Pancreas (tissue), 10 donors: ENCODE measurements at regions not wholly inside any gene's neighbourhood (a gene's known extent, or its start where the extent isn't known, plus 50 kb on each side); places are given as distances from the start of the nearest gene placed in this dataset.

Experiments used
- ATAC-seq, 4 donors: fragments of 200-7000 bp; cut with Tn5 transposase; one replicate each; pipeline versions ENCODE4 v1.8.0 to v1.9.1; 2020; ENCODE audit warnings: mild to moderate bottlenecking in 4 of 4, moderate library complexity in 4 of 4
- DNase-seq, 6 donors: peaks; one replicate each; pipeline ENCODE4 v3.0.0-alpha.2; 2020
- FAIRE-seq: peaks from 2 replicates; lab custom pipeline; 2012; peaks lifted over from hg19 to GRCh38; lab: Jason Lieb, UNC
- H3K27ac ChIP-seq, 4 donors: fragments of 200-600 bp; sonication (generic); 1 replicate in 3 of 4; 2 replicates in 1 of 4; pipeline versions ENCODE4 v1.5.0 to v1.8.0; 2020
- H3K27me3 ChIP-seq, 4 donors: fragments of 200-600 bp; one replicate each; pipeline ENCODE4 v1.8.0; 2021
- H3K36me3 ChIP-seq, 3 donors: fragments of 200-600 bp; sonication (generic) in 1 of 3; one replicate each; pipeline versions ENCODE4 v1.5.0 to v1.8.0; 2020 to 2021
- H3K4me1 ChIP-seq, 3 donors: fragments of 200-600 bp; one replicate each; pipeline ENCODE4 v1.8.0; 2021
- H3K4me3 ChIP-seq, 4 donors: fragments of 200-600 bp; sonication (generic) in 2 of 4; one replicate each; pipeline versions ENCODE4 v1.5.0 to v1.8.0; 2020 to 2021
- H3K9me3 ChIP-seq, 4 donors: fragments of 200-600 bp; one replicate each; pipeline ENCODE4 v1.8.0; 2021
- CTCF ChIP-seq, 4 donors: fragments of 200-600 bp; sonication (generic) in 3 of 4; IDR thresholded peaks; one replicate each; pipeline versions ENCODE4 v1.5.0 to v1.8.0; 2021; ENCODE audit warnings: antibody characterized with exemption in 4 of 4
- WGBS, 2 donors: extraction: QIAGEN DNeasy Blood & Tissue Kit; methylation state at CpG; one replicate each; pipeline ENCODE4 v1.1.7; 2013; 5-methylcytosine and 5-hydroxymethylcytosine counted together
- intact Hi-C, 3 donors: fragments of 100-400 bp; cut with DNase I; formaldehyde crosslinking; loops; one replicate each; pipeline versions ENCODE4 v1.11.1 to v1.14.2; 2022
- donor health status: healthy with polysubstance abuse.
- donor health status: DM: no; HTN: no; CAD: no; lungs with moderate emphysema.
- donor health status: DM: no; HTN: no; CAD: no.
- donor health status: control.
- donor health status: control.
- donor health status: Bipolar disorder and iron deficiency.
- donor health status: DM: yes; HTN: yes; CAD: no.
- donor health status: DM: no; HTN: no; CAD: no.
- donor health status: DM: no; HTN: no; CAD: no.
- donor health status: DM: yes; HTN: yes; CAD: no.

GRCh38 chr4:167775375-167775774 is 317.0 kb upstream of the ANXA10 start:
- no peak for FAIRE-seq
- no peak for TF ChIP-seq CTCF (IDR thresholded peaks at IDR 0.05)
- Histone ChIP-seq H3K4me3 (no peak overlapping the region), H3K27me3 (no peaks in the 10 kb centered on the region), H3K4me1 (no peaks in the 10 kb centered on the region), H3K36me3 (no peaks in the 10 kb centered on the region), H3K9me3 (no peaks in the 10 kb centered on the region), H3K27ac (no peak overlapping the region)
- ATAC-seq, result no peak
- DNase-seq, result no peak
- 73 to 74% methylated on average over 3 of the region's 3 CpGs for WGBS, 2 donors
- intact Hi-C loops, result no loop called here

- Histone ChIP-seq H3K9me3 (no peaks in the 10 kb centered on the region), H3K4me1 (no peaks in the 10 kb centered on the region), H3K36me3 (no peaks in the 10 kb centered on the region), H3K4me3 (no peak overlapping the region), H3K27me3 (no peaks in the 10 kb centered on the region), H3K27ac (no peak overlapping the region)
- intact Hi-C loops, result no loop called here
- ATAC-seq (no peak), FAIRE-seq (no peak), DNase-seq (no peak)
- no peak for TF ChIP-seq CTCF (IDR thresholded peaks at IDR 0.05)
- 38 to 39% methylated on average over 5 of the region's 5 CpGs for WGBS, 2 donors
These were observed 313.1 kb upstream of the ANXA10 start for GRCh38 chr4:167779280-167779679.

GRCh38 chr4:167779864-167780263 is 312.5 kb upstream of the ANXA10 start:
- no peak for TF ChIP-seq CTCF (IDR thresholded peaks at IDR 0.05)
- no peaks in the 10 kb centered on the region for H3K27me3 ChIP-seq
- WGBS, 2 donors, result 46 to 57% methylated on average over 5 of the region's 5 CpGs

GRCh38 chr4:167784826-167785225 is 307.5 kb upstream of the ANXA10 start:
- H3K4me3 ChIP-seq, result no peak overlapping the region
- ATAC-seq (no peak), DNase-seq (no peak), FAIRE-seq (no peak)
- intact Hi-C loops, result no loop called here
- WGBS, 2 donors, result 23 to 32% methylated on average over 2 of the region's 2 CpGs
- H3K4me1 ChIP-seq, result no peaks in the 10 kb centered on the region
- TF ChIP-seq CTCF (IDR thresholded peaks at IDR 0.05), result no peak
- H3K27ac ChIP-seq, result no peak overlapping the region
- no peaks in the 10 kb centered on the region for H3K9me3 ChIP-seq
- no peaks in the 10 kb centered on the region for H3K36me3 ChIP-seq
- H3K27me3 ChIP-seq, result no peaks in the 10 kb centered on the region

More at GRCh38 chr4:167779864-167780263, 312.5 kb upstream of the ANXA10 start:
- Histone ChIP-seq H3K4me3 (no peak overlapping the region), H3K27ac (no peak overlapping the region), H3K36me3 (no peaks in the 10 kb centered on the region), H3K9me3 (no peaks in the 10 kb centered on the region), H3K4me1 (no peaks in the 10 kb centered on the region)
- no peak for ATAC-seq
- intact Hi-C loops, result no loop called here
- no peak for FAIRE-seq
- no peak for DNase-seq

- H3K27me3 ChIP-seq, result no peaks in the 10 kb centered on the region
- intact Hi-C loops, result no loop called here
- no peak for FAIRE-seq
These were observed 306.8 kb upstream of the ANXA10 start for GRCh38 chr4:167785523-167785922.

More at GRCh38 chr4:167785523-167785922, 306.8 kb upstream of the ANXA10 start:
- 9 to 17% methylated on average over 1 of the region's 1 CpG for WGBS, 2 donors
- no peak for ATAC-seq
- Histone ChIP-seq H3K4me3 (no peak overlapping the region), H3K4me1 (no peaks in the 10 kb centered on the region), H3K36me3 (no peaks in the 10 kb centered on the region), H3K27ac (no peak overlapping the region), H3K9me3 (no peaks in the 10 kb centered on the region)
- DNase-seq, result no peak
- no peak for TF ChIP-seq CTCF (IDR thresholded peaks at IDR 0.05)
